Panc1 (cell line): ENCODE measurements at regions not wholly inside any gene's neighbourhood (a gene's known extent, or its start where the extent isn't known, plus 50 kb on each side); places are given as distances from the start of the nearest gene placed in this dataset.

Experiments
- ATAC-seq: fragments of 200-7000 bp; cut with Tn5 transposase; 2 replicates; pipeline ENCODE4 v1.9.1; 2020; ENCODE audit warnings: mild to moderate bottlenecking, moderate library complexity
- BruUV-seq: library from RNA; stranded (reverse); fragments of 400-500 nt; replicated peaks from 2 replicates; lab custom pipeline; 2021; lab: Mats Ljungman, UMichigan
- CTCF ChIA-PET: fragments of 300-600 bp; sonication (Branson Sonifier 250); formaldehyde crosslinking; loops from one replicate; lab custom pipeline; 2022; ENCODE audit warnings: antibody characterized with exemption; lab: Charles Lee
- POLR2A ChIA-PET: fragments of 300-600 bp; sonication (Branson Sonifier 250); formaldehyde crosslinking; loops from one replicate; lab custom pipeline; 2022; ENCODE audit warnings: antibody characterized with exemption; lab: Charles Lee
- DNase-seq: peaks from one replicate; pipeline ENCODE4 v3.0.0-alpha.2; 2010; ENCODE audit warnings: low read depth, low spot score
- H3K27ac ChIP-seq: 2 replicates; pipeline ENCODE4 v1.5.1; 2011; ENCODE audit warnings: mild to moderate bottlenecking, low read length, inconsistent platforms
- H3K27me3 ChIP-seq: fragments of 200-500 bp; sonication (Bioruptor generic); 2 replicates; pipeline ENCODE4 v1.6.0; 2014; ENCODE audit warnings: low read length, inconsistent platforms; ENCODE audit not compliant: control insufficient read depth, insufficient read depth
- H3K36me3 ChIP-seq: fragments of 200-500 bp; sonication (Bioruptor generic); 2 replicates; pipeline ENCODE4 v1.5.1; 2014; ENCODE audit warnings: inconsistent platforms, mild to moderate bottlenecking, low read length, moderate library complexity; ENCODE audit not compliant: control insufficient read depth, insufficient read depth
- H3K4me1 ChIP-seq: 2 replicates; pipeline ENCODE4 v1.5.1; 2011; ENCODE audit warnings: inconsistent platforms, mild to moderate bottlenecking, low read length, moderate library complexity; ENCODE audit not compliant: control insufficient read depth, insufficient read depth
- H3K4me3 ChIP-seq, 2 experiments: 2 replicates each; pipeline ENCODE4 v1.5.1; 2011 to 2012; ENCODE audit warnings: low read depth in 2 of 2, low read length in 2 of 2, mild to moderate bottlenecking in 2 of 2, inconsistent platforms in 1 of 2, moderate library complexity in 1 of 2
- H3K9me3 ChIP-seq: fragments of 200-500 bp; sonication (Bioruptor generic); 2 replicates; pipeline ENCODE4 v1.5.1; 2014; ENCODE audit warnings: low read depth, mild to moderate bottlenecking, inconsistent platforms, low read length, moderate library complexity; ENCODE audit not compliant: control insufficient read depth, insufficient read depth
- POLR2AphosphoS5 ChIP-seq: IDR thresholded peaks from 2 replicates; pipeline ENCODE4 v1.6.1; 2012; ENCODE audit warnings: mild to moderate bottlenecking, low read depth, low read length, moderate library complexity
- SIN3A ChIP-seq: IDR thresholded peaks from 2 replicates; pipeline ENCODE4 v1.6.1; 2012; ENCODE audit warnings: low read depth, mild to moderate bottlenecking, low read length, moderate library complexity, borderline replicate concordance; ENCODE audit not compliant: insufficient read depth
- TCF7L2 ChIP-seq: IDR thresholded peaks from 2 replicates; pipeline ENCODE4 v1.6.1; 2011; ENCODE audit warnings: mild to moderate bottlenecking, low read depth, low read length, inconsistent platforms
- in situ Hi-C: cut with HindIII; loops from 2 replicates; pipeline ENCODE4 v1.10.0; 2016; ENCODE audit warnings: low sequenced_read_pairs, low pct_unique_long_range_greater_than_20kb
- intact Hi-C: fragments of 100-400 bp; cut with micrococcal nuclease; formaldehyde crosslinking; loops from one replicate; pipeline ENCODE4 v1.10.0; 2022; ENCODE audit not compliant: unreplicated experiment
- TF ChIP-seq, protein P1 (sequence below): fragments of 450-650 bp; IDR thresholded peaks from 2 replicates; pipeline ENCODE4 v1.5.1; 2017; ENCODE audit warnings: mild to moderate bottlenecking
- TF ChIP-seq, protein P2 (sequence below), 2 experiments: IDR thresholded peaks; 2 replicates each; pipeline ENCODE4 v1.6.1; 2011 to 2012; ENCODE audit warnings: low read depth in 2 of 2, control low read depth in 1 of 2, low read length in 1 of 2, mild to moderate bottlenecking in 1 of 2, moderate library complexity in 1 of 2; ENCODE audit not compliant: insufficient read depth in 1 of 2

DNA sequence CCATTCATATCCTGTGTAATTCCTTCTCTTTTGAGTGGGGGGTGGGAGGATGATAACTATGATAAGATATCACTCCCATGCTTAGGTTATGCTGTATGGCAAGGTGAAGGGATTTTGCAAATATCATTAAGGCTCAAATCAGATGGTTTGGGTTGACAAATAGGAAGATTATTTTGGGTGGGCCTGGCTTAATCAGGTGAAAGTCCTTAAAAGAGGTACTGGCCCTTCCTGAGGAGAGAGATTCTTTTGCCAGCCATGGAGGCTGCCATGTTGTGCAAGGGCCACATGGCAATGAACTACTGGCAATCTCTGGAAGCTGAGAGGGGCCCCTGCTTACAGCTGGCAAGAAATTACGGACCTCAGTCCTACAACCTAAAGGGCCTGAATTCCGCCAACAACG lies 174.6 kb upstream of the FOXD3 start:
- Histone ChIP-seq H3K4me3 (no peak overlapping the region), H3K36me3 (no peaks in the 10 kb centered on the region), H3K4me1 (no peaks in the 10 kb centered on the region), H3K9me3 (no peaks in the 10 kb centered on the region), H3K27ac (no peak overlapping the region), H3K27me3 (peaks cover 20% of the 10 kb centered on the region)
- no TSS peak for BruUV-seq
- TF ChIP-seq TCF7L2 (no peak), POLR2AphosphoS5 (no peak), SIN3A (no peak)
- TF ChIP-seq, protein P1, sequence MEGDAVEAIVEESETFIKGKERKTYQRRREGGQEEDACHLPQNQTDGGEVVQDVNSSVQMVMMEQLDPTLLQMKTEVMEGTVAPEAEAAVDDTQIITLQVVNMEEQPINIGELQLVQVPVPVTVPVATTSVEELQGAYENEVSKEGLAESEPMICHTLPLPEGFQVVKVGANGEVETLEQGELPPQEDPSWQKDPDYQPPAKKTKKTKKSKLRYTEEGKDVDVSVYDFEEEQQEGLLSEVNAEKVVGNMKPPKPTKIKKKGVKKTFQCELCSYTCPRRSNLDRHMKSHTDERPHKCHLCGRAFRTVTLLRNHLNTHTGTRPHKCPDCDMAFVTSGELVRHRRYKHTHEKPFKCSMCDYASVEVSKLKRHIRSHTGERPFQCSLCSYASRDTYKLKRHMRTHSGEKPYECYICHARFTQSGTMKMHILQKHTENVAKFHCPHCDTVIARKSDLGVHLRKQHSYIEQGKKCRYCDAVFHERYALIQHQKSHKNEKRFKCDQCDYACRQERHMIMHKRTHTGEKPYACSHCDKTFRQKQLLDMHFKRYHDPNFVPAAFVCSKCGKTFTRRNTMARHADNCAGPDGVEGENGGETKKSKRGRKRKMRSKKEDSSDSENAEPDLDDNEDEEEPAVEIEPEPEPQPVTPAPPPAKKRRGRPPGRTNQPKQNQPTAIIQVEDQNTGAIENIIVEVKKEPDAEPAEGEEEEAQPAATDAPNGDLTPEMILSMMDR, result no peak
- TF ChIP-seq, protein P2, sequence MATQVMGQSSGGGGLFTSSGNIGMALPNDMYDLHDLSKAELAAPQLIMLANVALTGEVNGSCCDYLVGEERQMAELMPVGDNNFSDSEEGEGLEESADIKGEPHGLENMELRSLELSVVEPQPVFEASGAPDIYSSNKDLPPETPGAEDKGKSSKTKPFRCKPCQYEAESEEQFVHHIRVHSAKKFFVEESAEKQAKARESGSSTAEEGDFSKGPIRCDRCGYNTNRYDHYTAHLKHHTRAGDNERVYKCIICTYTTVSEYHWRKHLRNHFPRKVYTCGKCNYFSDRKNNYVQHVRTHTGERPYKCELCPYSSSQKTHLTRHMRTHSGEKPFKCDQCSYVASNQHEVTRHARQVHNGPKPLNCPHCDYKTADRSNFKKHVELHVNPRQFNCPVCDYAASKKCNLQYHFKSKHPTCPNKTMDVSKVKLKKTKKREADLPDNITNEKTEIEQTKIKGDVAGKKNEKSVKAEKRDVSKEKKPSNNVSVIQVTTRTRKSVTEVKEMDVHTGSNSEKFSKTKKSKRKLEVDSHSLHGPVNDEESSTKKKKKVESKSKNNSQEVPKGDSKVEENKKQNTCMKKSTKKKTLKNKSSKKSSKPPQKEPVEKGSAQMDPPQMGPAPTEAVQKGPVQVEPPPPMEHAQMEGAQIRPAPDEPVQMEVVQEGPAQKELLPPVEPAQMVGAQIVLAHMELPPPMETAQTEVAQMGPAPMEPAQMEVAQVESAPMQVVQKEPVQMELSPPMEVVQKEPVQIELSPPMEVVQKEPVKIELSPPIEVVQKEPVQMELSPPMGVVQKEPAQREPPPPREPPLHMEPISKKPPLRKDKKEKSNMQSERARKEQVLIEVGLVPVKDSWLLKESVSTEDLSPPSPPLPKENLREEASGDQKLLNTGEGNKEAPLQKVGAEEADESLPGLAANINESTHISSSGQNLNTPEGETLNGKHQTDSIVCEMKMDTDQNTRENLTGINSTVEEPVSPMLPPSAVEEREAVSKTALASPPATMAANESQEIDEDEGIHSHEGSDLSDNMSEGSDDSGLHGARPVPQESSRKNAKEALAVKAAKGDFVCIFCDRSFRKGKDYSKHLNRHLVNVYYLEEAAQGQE (IDR thresholded peaks at IDR 0.05; ENCODE audit: insufficient read depth in 1 of 2, low read depth in 2 of 2, low read length in 1 of 2), result no peak
- in situ Hi-C loops, result no loop called here
- ATAC-seq, result no peak
- intact Hi-C loops, result no loop called here
- CTCF ChIA-PET, result no interaction called here
- POLR2A ChIA-PET, result no interaction called here
- DNase-seq, result no peak

DNA sequence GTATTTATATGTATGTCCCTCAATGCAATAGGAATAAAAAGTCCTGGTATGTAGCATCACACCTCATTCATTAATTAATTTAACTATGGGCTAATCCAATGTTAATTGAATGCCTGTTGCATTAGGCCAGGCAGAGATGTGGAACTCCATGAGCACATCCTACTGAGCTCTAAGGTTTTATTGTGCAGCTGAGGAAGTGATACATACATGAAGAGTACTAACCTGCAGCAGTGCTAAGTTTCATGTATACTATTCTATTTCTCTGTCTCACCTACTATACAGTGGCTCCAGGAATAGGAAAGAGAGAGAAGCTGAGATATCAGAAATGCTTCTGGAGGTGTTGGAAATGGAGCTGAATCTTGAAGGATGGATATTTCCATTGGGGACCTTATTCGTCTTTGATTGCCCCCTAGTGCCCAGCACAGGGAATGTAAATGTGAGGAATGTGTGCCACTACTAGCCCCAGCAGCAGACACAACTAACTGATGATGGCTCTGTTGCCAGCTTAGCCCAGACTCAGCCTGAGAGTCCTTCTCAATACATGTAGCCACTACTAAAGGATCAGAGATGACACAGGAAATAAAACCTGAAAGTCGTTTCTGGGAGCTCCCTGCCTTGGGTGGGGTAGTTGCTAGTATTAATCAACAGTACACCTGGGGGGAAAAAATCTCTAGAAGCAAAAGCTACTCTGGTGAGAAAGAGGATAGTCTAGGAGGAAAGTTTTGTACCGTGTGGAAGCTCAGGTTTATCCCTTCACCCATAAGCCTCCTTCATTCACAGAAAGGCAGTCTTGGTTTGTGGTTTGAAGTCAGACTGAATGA lies 173.3 kb upstream of the FOXD3 start:
- peak; percentile 90 for ATAC-seq
- POLR2A ChIA-PET, result no interaction called here
- Histone ChIP-seq H3K36me3 (no peaks in the 10 kb centered on the region), H3K27me3 (peaks cover 26% of the 10 kb centered on the region), H3K9me3 (no peaks in the 10 kb centered on the region), H3K4me1 (no peaks in the 10 kb centered on the region), H3K27ac (no peak overlapping the region), H3K4me3 (no peak overlapping the region)
- in situ Hi-C loops (no loop called here), intact Hi-C loops (no loop called here)
- CTCF ChIA-PET, result interaction anchor here (0.6 to 1.2 kb wide), 2 partner anchors 94 to 307 kb away, joined by 3 to 5 read pairs; no protein-coding TSS in a partner anchor
- DNase-seq, result peak; percentile 15
- TF ChIP-seq, protein P1, result peak; percentile 80
- TF ChIP-seq, protein P2 (IDR thresholded peaks at IDR 0.05; ENCODE audit: insufficient read depth in 1 of 2, low read depth in 2 of 2, low read length in 1 of 2), result no peak
- BruUV-seq, result no TSS peak
